Natural killer cell (primary cell): ENCODE measurements at regions not wholly inside any gene's neighbourhood (a gene's known extent, or its start where the extent isn't known, plus 50 kb on each side); places are given as distances from the start of the nearest gene placed in this dataset.

Source experiments
- ATAC-seq, 3 donors: fragments of 150-1000 bp in 2 of 3; fragments of 200-7000 bp in 1 of 3; cut with Tn5 transposase; 1 replicate in 1 of 3; 2 replicates in 2 of 3; pipeline ENCODE4 v1.10.0; 2021; ENCODE audit warnings: mild to moderate bottlenecking in 2 of 3, moderate library complexity in 2 of 3
- DNase-seq, 2 donors: peaks; one replicate each; pipeline versions ENCODE4 v3.0.0 to v3.0.0-alpha.2; 2013 to 2021; ENCODE audit warnings: mixed read lengths in 1 of 2
- H3K27ac ChIP-seq: one replicate; pipeline ENCODE4 v1.5.1; 2013; ENCODE audit warnings: mild to moderate bottlenecking, low read length
- H3K27me3 ChIP-seq: one replicate; pipeline ENCODE4 v1.6.1; 2013; ENCODE audit warnings: low read length; ENCODE audit not compliant: control insufficient read depth, insufficient read depth
- H3K36me3 ChIP-seq: one replicate; pipeline ENCODE4 v1.6.1; 2013; ENCODE audit warnings: low read length; ENCODE audit not compliant: control insufficient read depth, insufficient read depth
- H3K4me1 ChIP-seq: one replicate; pipeline ENCODE4 v1.6.1; 2013; ENCODE audit warnings: low read length; ENCODE audit not compliant: control insufficient read depth, insufficient read depth
- H3K4me3 ChIP-seq: one replicate; pipeline ENCODE4 v1.5.1; 2013; ENCODE audit warnings: low read length
- H3K9me3 ChIP-seq: one replicate; pipeline ENCODE4 v1.6.1; 2013; ENCODE audit warnings: low read length; ENCODE audit not compliant: control insufficient read depth, insufficient read depth
- H3K27ac Mint-ChIP-seq, 2 donors: one replicate each; pipeline ENCODE4 v1.8.0; 2022; ENCODE audit warnings: mild to moderate bottlenecking in 2 of 2, mixed read lengths in 2 of 2, moderate library complexity in 1 of 2
- H3K27me3 Mint-ChIP-seq, 2 donors: one replicate each; pipeline ENCODE4 v1.8.0; 2022; ENCODE audit warnings: low read depth in 2 of 2, mixed read lengths in 2 of 2
- H3K36me3 Mint-ChIP-seq: one replicate; pipeline ENCODE4 v1.8.0; 2022; ENCODE audit warnings: mixed read lengths
- H3K4me1 Mint-ChIP-seq, 2 donors: one replicate each; pipeline ENCODE4 v1.8.0; 2022; ENCODE audit warnings: mixed read lengths in 2 of 2
- H3K4me3 Mint-ChIP-seq: one replicate; pipeline ENCODE4 v1.8.0; 2022; ENCODE audit warnings: mild to moderate bottlenecking, moderate library complexity, mixed read lengths
- H3K9me3 Mint-ChIP-seq, 2 donors: one replicate each; pipeline ENCODE4 v1.8.0; 2022; ENCODE audit warnings: mixed read lengths in 2 of 2
- CTCF ChIP-seq: fragments of 200-600 bp; IDR thresholded peaks from one replicate; pipeline ENCODE4 v1.8.0; 2022; ENCODE audit warnings: antibody characterized with exemption
- WGBS: methylation state at CpG from one replicate; pipeline ENCODE4 v1.1.7; 2013; ENCODE audit warnings: missing lambda C conversion rate; ENCODE audit not compliant: insufficient coverage; 5-methylcytosine and 5-hydroxymethylcytosine counted together
- intact Hi-C: fragments of 100-400 bp; cut with micrococcal nuclease; formaldehyde crosslinking; loops from one replicate; pipeline ENCODE4 v1.14.2; 2022

DNA sequence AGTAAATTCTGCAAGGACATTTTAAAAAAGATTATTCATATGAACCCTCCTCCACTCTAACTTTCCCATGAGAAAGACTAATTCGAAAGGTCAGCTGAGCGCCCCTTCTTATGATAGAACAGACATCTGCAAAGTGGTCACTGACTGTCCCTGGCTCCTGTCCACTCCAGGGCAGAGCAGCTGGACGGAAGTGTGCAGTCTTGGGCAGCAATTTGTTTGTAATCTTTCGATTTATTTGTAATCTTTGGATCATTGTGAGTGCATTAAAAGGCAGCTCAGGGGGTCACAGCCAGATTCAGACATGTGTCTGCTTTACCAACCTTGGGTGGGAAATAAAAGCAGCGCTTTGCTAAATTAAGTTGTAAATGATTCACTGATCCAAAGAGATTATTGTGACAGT, 158.8 kb upstream of the ADARB2 start:
- no peak for TF ChIP-seq CTCF
- no peak overlapping the region for H3K4me3 Mint-ChIP-seq
- no peak overlapping the region for H3K4me3 ChIP-seq
- H3K9me3 ChIP-seq = no peaks in the 10 kb centered on the region
- no peak overlapping the region for H3K27ac Mint-ChIP-seq
- H3K27me3 ChIP-seq = no peaks in the 10 kb centered on the region
- intact Hi-C loops = no loop called here
- no peak for DNase-seq
- H3K36me3 ChIP-seq = no peaks in the 10 kb centered on the region
- no peaks in the 10 kb centered on the region for H3K27me3 Mint-ChIP-seq
- H3K9me3 Mint-ChIP-seq = peaks cover 0 to 2% of the 10 kb centered on the region in 2 donors
- ATAC-seq = no peak
- H3K4me1 Mint-ChIP-seq = no peaks in the 10 kb centered on the region
- WGBS = 90% methylated on average over 5 of the region's 5 CpGs
- H3K4me1 ChIP-seq = no peaks in the 10 kb centered on the region
- no peaks in the 10 kb centered on the region for H3K36me3 Mint-ChIP-seq
- no peak overlapping the region for H3K27ac ChIP-seq

DNA sequence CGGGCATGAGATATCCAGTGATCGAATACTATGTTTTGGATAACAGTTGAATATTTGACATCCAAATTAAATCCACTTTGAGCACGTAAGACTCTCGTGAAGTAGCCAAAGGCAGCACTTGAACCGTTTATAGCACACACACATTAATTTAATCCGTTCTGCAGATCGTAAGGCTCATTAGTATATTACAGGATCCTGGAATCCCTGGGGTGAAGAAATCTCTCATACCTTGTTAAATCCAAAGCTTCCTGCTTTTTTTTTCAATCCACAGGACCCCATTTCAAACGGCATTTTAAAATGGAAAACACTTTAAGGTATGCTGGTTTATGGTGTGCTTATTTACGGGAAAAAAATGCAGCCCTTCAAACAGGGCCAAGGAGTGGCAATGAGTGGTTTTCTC, 158.4 kb upstream of the ADARB2 start:
- no peaks in the 10 kb centered on the region for H3K9me3 ChIP-seq
- no peak for DNase-seq
- TF ChIP-seq CTCF = no peak
- H3K4me1 Mint-ChIP-seq = no peaks in the 10 kb centered on the region
- intact Hi-C loops = no loop called here
- H3K9me3 Mint-ChIP-seq = peaks cover 0 to 4% of the 10 kb centered on the region in 2 donors
- no peak overlapping the region for H3K27ac Mint-ChIP-seq
- 96% methylated on average over 9 of the region's 9 CpGs for WGBS
- H3K4me3 ChIP-seq = no peak overlapping the region
- no peaks in the 10 kb centered on the region for H3K36me3 Mint-ChIP-seq
- H3K36me3 ChIP-seq = no peaks in the 10 kb centered on the region
- H3K4me3 Mint-ChIP-seq = no peak overlapping the region
- no peaks in the 10 kb centered on the region for H3K27me3 ChIP-seq
- H3K4me1 ChIP-seq = no peaks in the 10 kb centered on the region
- no peaks in the 10 kb centered on the region for H3K27me3 Mint-ChIP-seq
- H3K27ac ChIP-seq = no peak overlapping the region
- no peak for ATAC-seq

DNA sequence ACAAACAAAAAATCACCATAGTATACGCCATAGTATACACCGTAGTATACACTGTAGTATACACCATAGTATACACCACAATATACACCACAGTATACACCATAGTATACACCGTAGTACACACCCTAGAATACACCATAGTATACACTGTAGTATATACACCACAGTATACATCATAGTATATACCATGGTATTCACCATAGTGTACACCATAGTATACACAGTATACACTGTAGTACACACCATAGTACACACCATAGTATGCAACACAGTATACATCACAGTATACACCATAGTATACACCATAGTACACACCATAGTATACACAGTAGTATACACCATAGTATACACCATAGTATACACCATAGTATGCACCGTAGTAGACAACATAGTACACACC, 157.6 kb upstream of the ADARB2 start:
- Mint-ChIP-seq H3K4me3 (no peak overlapping the region), H3K4me1 (no peaks in the 10 kb centered on the region), H3K36me3 (no peaks in the 10 kb centered on the region), H3K27me3 (no peaks in the 10 kb centered on the region), H3K9me3 (peaks cover 0 to 4% of the 10 kb centered on the region in 2 donors), H3K27ac (no peak overlapping the region)
- H3K9me3 ChIP-seq = no peaks in the 10 kb centered on the region
- TF ChIP-seq CTCF = no peak
- no peak for DNase-seq
- ATAC-seq = peak in 1 of 3 donors; percentile 57
- H3K4me1 ChIP-seq = no peaks in the 10 kb centered on the region
- no peak overlapping the region for H3K27ac ChIP-seq
- no peaks in the 10 kb centered on the region for H3K27me3 ChIP-seq
- H3K4me3 ChIP-seq = no peak overlapping the region
- intact Hi-C loops = no loop called here
- no peaks in the 10 kb centered on the region for H3K36me3 ChIP-seq
- WGBS = 97% methylated on average over 4 of the region's 4 CpGs

DNA sequence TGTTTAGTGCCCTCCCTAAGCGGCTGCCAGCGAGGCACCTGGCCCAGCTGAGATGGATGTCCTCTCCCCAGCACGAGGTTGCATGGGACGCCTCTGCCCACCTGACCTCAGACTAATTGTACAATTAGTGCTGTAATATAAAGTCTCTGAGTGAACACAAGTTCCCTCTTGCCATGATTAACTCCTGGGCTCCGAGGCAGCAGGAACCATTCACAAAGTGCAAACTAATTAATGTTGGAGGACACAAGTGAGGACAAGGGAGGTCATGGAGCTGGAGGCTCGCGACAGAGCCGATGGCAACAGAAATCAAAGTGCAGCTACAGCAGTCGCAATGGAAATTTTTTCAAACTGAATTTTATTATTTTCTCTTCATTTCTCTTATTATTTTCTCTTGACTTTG, 156.6 kb upstream of the ADARB2 start:
- intact Hi-C loops = no loop called here
- no peaks in the 10 kb centered on the region for H3K27me3 ChIP-seq
- no peaks in the 10 kb centered on the region for H3K36me3 Mint-ChIP-seq
- H3K27ac Mint-ChIP-seq = no peak overlapping the region
- H3K9me3 Mint-ChIP-seq = peaks cover 0 to 4% of the 10 kb centered on the region in 2 donors
- no peak for DNase-seq
- H3K4me3 ChIP-seq = no peak overlapping the region
- H3K4me3 Mint-ChIP-seq = no peak overlapping the region
- 92% methylated on average over 8 of the region's 9 CpGs for WGBS
- TF ChIP-seq CTCF = no peak
- no peaks in the 10 kb centered on the region for H3K36me3 ChIP-seq
- no peak overlapping the region for H3K27ac ChIP-seq
- no peaks in the 10 kb centered on the region for H3K4me1 ChIP-seq
- H3K4me1 Mint-ChIP-seq = no peaks in the 10 kb centered on the region
- no peaks in the 10 kb centered on the region for H3K9me3 ChIP-seq
- H3K27me3 Mint-ChIP-seq = no peaks in the 10 kb centered on the region
- no peak for ATAC-seq
